VCaP (cell line): ENCODE measurements at regions not wholly inside any gene's neighbourhood (a gene's known extent, or its start where the extent isn't known, plus 50 kb on each side); places are given as distances from the start of the nearest gene placed in this dataset.

Experiments used
- H3K27ac ChIP-seq: fragments of 450-650 bp; 2 replicates; pipeline ENCODE4 v1.5.1; 2017
- CTCF ChIP-seq: fragments of 450-650 bp; conservative IDR thresholded peaks from 2 replicates; pipeline ENCODE4 v1.5.1; 2017; ENCODE audit warnings: mild to moderate bottlenecking, moderate library complexity

GRCh38 chr1:104797982-104798381 is 1048.3 kb downstream of the AMY1C start:
- no peak for TF ChIP-seq CTCF
- H3K27ac ChIP-seq = no peak overlapping the region

- H3K27ac ChIP-seq = no peak overlapping the region
- no peak for TF ChIP-seq CTCF
Observed at GRCh38 chr1:104801344-104801743, 1051.6 kb downstream of the AMY1C start.

DNA sequence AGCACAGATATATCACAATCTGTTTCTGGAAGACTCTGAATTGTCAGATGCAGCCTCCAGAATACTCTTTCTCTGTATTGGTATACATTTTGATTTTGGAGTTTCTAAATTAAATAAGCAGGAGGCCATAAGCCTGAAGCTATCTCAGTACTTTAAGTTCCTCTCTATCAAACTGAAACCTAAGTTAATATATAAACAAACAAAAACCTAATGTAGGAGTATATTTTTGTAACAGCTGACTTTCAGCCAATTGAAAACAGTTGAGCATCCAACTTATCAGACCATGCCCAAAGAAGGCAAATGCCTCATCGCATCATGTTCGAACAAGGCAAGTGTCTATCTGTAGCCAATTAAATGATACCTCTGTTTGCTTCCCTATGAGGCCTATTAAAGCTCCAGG is 1054.4 kb downstream of the AMY1C start:
- H3K27ac ChIP-seq = no peak overlapping the region
- TF ChIP-seq CTCF = no peak

GRCh38 chr1:104807590-104807989 is 1057.9 kb downstream of the AMY1C start:
- no peak for TF ChIP-seq CTCF
- H3K27ac ChIP-seq = no peak overlapping the region

DNA sequence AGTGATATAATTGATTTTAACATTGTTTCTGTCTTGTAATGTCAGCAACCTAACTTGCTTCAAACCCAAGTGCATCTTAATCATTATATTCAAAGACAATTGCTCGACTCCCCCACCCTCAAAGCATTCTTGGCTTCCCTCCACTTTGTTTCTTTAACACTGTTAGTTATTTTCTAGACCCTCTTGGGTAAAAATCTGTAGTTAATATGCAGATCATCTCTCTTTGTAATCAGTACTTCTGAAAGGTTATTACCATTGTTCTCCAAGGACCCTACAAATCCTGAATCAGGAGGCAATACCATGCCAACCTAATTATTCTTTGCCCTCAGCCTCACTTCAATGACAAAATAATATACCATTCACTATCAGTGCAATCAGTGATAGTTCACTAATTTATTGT is 1075.7 kb downstream of the AMY1C start:
- H3K27ac ChIP-seq = no peak overlapping the region
- TF ChIP-seq CTCF = no peak

DNA sequence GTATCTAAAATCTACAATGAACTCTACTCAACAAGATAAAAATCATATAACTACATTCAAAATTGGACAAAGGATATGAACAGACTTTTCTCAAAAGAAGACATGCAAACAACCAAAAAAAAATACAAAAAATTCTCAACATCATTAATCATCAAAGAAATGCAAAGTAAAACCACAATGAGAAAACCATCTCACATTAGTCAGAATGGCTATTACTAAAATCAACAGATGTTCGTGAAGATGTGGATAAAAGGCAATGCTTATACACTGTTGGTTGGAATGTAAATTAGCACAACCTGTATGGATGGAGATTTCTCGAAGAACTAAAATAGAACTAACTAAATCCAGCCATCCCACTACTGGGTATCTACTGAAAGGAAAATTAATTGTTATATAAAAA is 1080.8 kb downstream of the AMY1C start:
- no peak for TF ChIP-seq CTCF
- H3K27ac ChIP-seq = no peak overlapping the region

DNA sequence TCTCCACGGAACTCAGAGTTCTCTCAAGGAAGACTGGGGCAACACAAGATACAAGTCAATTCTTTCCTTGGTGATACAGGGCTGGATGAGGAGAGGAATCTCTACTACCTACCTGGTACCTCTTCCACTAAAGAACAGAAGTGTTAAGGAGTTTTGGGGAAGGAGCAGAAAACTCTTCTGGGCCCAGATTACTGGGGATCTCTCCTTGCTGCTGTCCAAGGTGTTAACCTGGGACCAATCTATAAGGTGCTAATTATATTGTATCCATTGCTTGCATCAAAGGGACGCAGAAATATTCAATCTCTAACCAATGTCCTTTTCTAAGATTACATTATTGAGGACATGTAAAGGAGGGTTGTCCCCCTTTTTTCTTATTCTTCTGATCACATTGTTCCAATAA is 1102.5 kb downstream of the AMY1C start:
- H3K27ac ChIP-seq = no peak overlapping the region
- TF ChIP-seq CTCF = no peak

- TF ChIP-seq CTCF = no peak
- H3K27ac ChIP-seq = no peak overlapping the region
Observed at GRCh38 chr1:104853276-104853675, 1103.6 kb downstream of the AMY1C start.
